ENCODE measurements at regions not wholly inside any gene's neighbourhood (a gene's known extent, or its start where the extent isn't known, plus 50 kb on each side); places are given as distances from the start of the nearest gene placed in this dataset.

- TF ChIP-seq CTCF (IDR thresholded peaks at IDR 0.05), result no peak
- no peak for TF ChIP-seq POLR2A (IDR thresholded peaks at IDR 0.05)
- TF ChIP-seq POLR2AphosphoS5 (IDR thresholded peaks at IDR 0.05), result no peak
These were observed 56.0 kb upstream of the TAB2 start for GRCh38 chr6:149261364-149262040.

Data from sigmoid colon (tissue), 4 donors.